CD4-positive, CD25-positive, alpha-beta regulatory T cell (primary cell): ENCODE measurements at regions not wholly inside any gene's neighbourhood (a gene's known extent, or its start where the extent isn't known, plus 50 kb on each side); places are given as distances from the start of the nearest gene placed in this dataset.

Experiments used
- ATAC-seq, 2 donors: fragments of 150-1000 bp; cut with Tn5 transposase; one replicate each; pipeline ENCODE4 v1.10.0; 2021; ENCODE audit warnings: low read depth in 2 of 2, moderate number of reproducible peaks in 2 of 2, moderate library complexity in 1 of 2
- DNase-seq, 3 donors: peaks; one replicate each; pipeline versions ENCODE4 v3.0.0 to v3.0.0-alpha.2; 2012 to 2022; ENCODE audit warnings: mixed read lengths in 1 of 3
- H3K27ac ChIP-seq: one replicate; pipeline ENCODE4 v1.7.0; 2013; ENCODE audit warnings: mild to moderate bottlenecking, low read length; ENCODE audit not compliant: insufficient read depth, poor library complexity, severe bottlenecking
- H3K27me3 ChIP-seq: one replicate; pipeline ENCODE4 v1.7.0; 2013; ENCODE audit warnings: low read length; ENCODE audit not compliant: control insufficient read depth, insufficient read depth
- H3K36me3 ChIP-seq: one replicate; pipeline ENCODE4 v1.7.0; 2013; ENCODE audit warnings: mild to moderate bottlenecking, low read length, moderate library complexity; ENCODE audit not compliant: control insufficient read depth, insufficient read depth
- H3K4me1 ChIP-seq: 2 replicates; pipeline ENCODE4 v1.7.0; 2013; ENCODE audit warnings: mild to moderate bottlenecking, low read length; ENCODE audit not compliant: insufficient read depth, control insufficient read depth, poor library complexity, severe bottlenecking
- H3K4me3 ChIP-seq: one replicate; pipeline ENCODE4 v1.7.0; 2013; ENCODE audit warnings: low read depth, mild to moderate bottlenecking, low read length, moderate library complexity
- H3K9me3 ChIP-seq, 2 experiments: 1 replicate in 1 of 2; 2 replicates in 1 of 2; pipeline ENCODE4 v1.7.0; 2013; ENCODE audit warnings: low read length in 2 of 2, mild to moderate bottlenecking in 1 of 2, moderate library complexity in 1 of 2; ENCODE audit not compliant: control insufficient read depth in 2 of 2
- H3K27ac Mint-ChIP-seq, 3 donors: one replicate each; pipeline ENCODE4 v1.8.0; 2020 to 2022; ENCODE audit warnings: mild to moderate bottlenecking in 3 of 3, mixed read lengths in 3 of 3, moderate library complexity in 2 of 3
- H3K27me3 Mint-ChIP-seq: one replicate; pipeline ENCODE4 v1.8.0; 2022; ENCODE audit warnings: mild to moderate bottlenecking, mixed read lengths
- H3K36me3 Mint-ChIP-seq: one replicate; pipeline ENCODE4 v1.8.0; 2020; ENCODE audit warnings: mixed read lengths
- H3K4me1 Mint-ChIP-seq, 4 donors: one replicate each; pipeline ENCODE4 v1.8.0; 2020 to 2022; ENCODE audit warnings: mixed read lengths in 4 of 4, mild to moderate bottlenecking in 1 of 4
- H3K4me3 Mint-ChIP-seq, 4 donors: one replicate each; pipeline ENCODE4 v1.8.0; 2020 to 2022; ENCODE audit warnings: mild to moderate bottlenecking in 4 of 4, mixed read lengths in 4 of 4, moderate library complexity in 3 of 4
- H3K9me3 Mint-ChIP-seq, 7 donors: one replicate each; pipeline ENCODE4 v1.8.0; 2020 to 2022; ENCODE audit warnings: mixed read lengths in 7 of 7, mild to moderate bottlenecking in 3 of 7, moderate library complexity in 2 of 7

DNA sequence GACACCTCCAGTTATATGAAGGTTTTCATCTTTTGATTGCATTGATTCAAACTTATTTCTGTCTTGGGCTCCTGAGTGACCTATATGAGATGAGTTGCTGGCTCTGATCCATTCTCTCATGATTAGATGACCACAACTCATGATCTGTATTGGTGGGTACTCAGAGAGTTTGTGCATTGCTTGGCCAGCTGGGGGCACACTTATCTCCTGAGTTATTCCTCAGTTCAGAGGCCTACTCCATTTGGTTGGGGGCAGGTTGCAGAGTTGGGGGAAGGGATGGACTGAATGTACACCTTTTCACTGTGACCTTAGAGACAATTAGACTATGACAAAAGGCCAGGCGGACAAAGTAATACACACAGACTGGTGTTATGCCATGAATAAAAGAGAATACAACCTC, 166.2 kb upstream of the SEMA6D start:
- H3K27me3 ChIP-seq = no peaks in the 10 kb centered on the region
- ATAC-seq (no peak), DNase-seq (peak in 1 of 3 donors; percentile 0)
- no peak overlapping the region for H3K4me3 ChIP-seq
- H3K27me3 Mint-ChIP-seq = no peaks in the 10 kb centered on the region
- H3K9me3 ChIP-seq = no peaks in the 10 kb centered on the region
- no peak overlapping the region for H3K4me3 Mint-ChIP-seq
- H3K9me3 Mint-ChIP-seq = peaks cover 0 to 5% (median 0%) of the 10 kb centered on the region in 7 donors
- peaks cover 0 to 2% (median 0%) of the 10 kb centered on the region in 4 donors for H3K4me1 Mint-ChIP-seq
- no peaks in the 10 kb centered on the region for H3K36me3 ChIP-seq
- H3K27ac Mint-ChIP-seq = no peak overlapping the region
- no peaks in the 10 kb centered on the region for H3K4me1 ChIP-seq
- H3K27ac ChIP-seq = no peak overlapping the region
- no peaks in the 10 kb centered on the region for H3K36me3 Mint-ChIP-seq

GRCh38 chr15:47551546-47551945, 165.8 kb upstream of the SEMA6D start:
- no peak for ATAC-seq
- no peaks in the 10 kb centered on the region for H3K27me3 ChIP-seq
- H3K9me3 Mint-ChIP-seq = peaks cover 0 to 4% (median 0%) of the 10 kb centered on the region in 7 donors
- peaks cover 0 to 2% (median 0%) of the 10 kb centered on the region in 4 donors for H3K4me1 Mint-ChIP-seq
- no peaks in the 10 kb centered on the region for H3K27me3 Mint-ChIP-seq
- DNase-seq = no peak
- H3K36me3 Mint-ChIP-seq = no peaks in the 10 kb centered on the region
- H3K36me3 ChIP-seq = no peaks in the 10 kb centered on the region
- H3K4me3 ChIP-seq = no peak overlapping the region
- H3K9me3 ChIP-seq = no peaks in the 10 kb centered on the region
- H3K4me1 ChIP-seq = no peaks in the 10 kb centered on the region
- H3K27ac Mint-ChIP-seq = no peak overlapping the region
- no peak overlapping the region for H3K27ac ChIP-seq
- no peak overlapping the region for H3K4me3 Mint-ChIP-seq

- no peak for ATAC-seq
- no peak overlapping the region for H3K27ac ChIP-seq
- H3K27me3 Mint-ChIP-seq = no peaks in the 10 kb centered on the region
- H3K9me3 Mint-ChIP-seq = peaks cover 0 to 6% (median under 1%) of the 10 kb centered on the region in 7 donors
- no peaks in the 10 kb centered on the region for H3K36me3 ChIP-seq
- no peaks in the 10 kb centered on the region for H3K9me3 ChIP-seq
- no peak overlapping the region for H3K27ac Mint-ChIP-seq
- H3K4me1 ChIP-seq = no peaks in the 10 kb centered on the region
- no peak for DNase-seq
- H3K36me3 Mint-ChIP-seq = no peaks in the 10 kb centered on the region
- H3K4me1 Mint-ChIP-seq = no peaks in the 10 kb centered on the region
- H3K4me3 ChIP-seq = no peak overlapping the region
- no peaks in the 10 kb centered on the region for H3K27me3 ChIP-seq
- no peak overlapping the region for H3K4me3 Mint-ChIP-seq
Measured at GRCh38 chr15:47552978-47553608, 164.2 kb upstream of the SEMA6D start.

GRCh38 chr15:47553947-47554346, 163.4 kb upstream of the SEMA6D start:
- Histone ChIP-seq H3K27ac (no peak overlapping the region), H3K36me3 (no peaks in the 10 kb centered on the region), H3K4me1 (no peaks in the 10 kb centered on the region), H3K4me3 (no peak overlapping the region), H3K9me3 (no peaks in the 10 kb centered on the region), H3K27me3 (no peaks in the 10 kb centered on the region)
- DNase-seq = no peak
- ATAC-seq = no peak
- H3K4me1 Mint-ChIP-seq = no peaks in the 10 kb centered on the region
- peaks cover 4% of the 10 kb centered on the region for H3K27me3 Mint-ChIP-seq
- peaks cover 0 to 9% (median 1%) of the 10 kb centered on the region in 7 donors for H3K9me3 Mint-ChIP-seq
- no peak overlapping the region for H3K4me3 Mint-ChIP-seq
- H3K27ac Mint-ChIP-seq = no peak overlapping the region
- no peaks in the 10 kb centered on the region for H3K36me3 Mint-ChIP-seq

GRCh38 chr15:47561102-47561501, 156.2 kb upstream of the SEMA6D start:
- DNase-seq (no peak), ATAC-seq (no peak)
- H3K27ac ChIP-seq = no peak overlapping the region
- Mint-ChIP-seq H3K4me3 (no peak overlapping the region), H3K36me3 (no peaks in the 10 kb centered on the region), H3K27ac (no peak overlapping the region), H3K9me3 (peaks cover 3 to 17% (median 6%) of the 10 kb centered on the region in 7 donors), H3K4me1 (no peaks in the 10 kb centered on the region), H3K27me3 (peaks cover 4% of the 10 kb centered on the region)
- no peaks in the 10 kb centered on the region for H3K27me3 ChIP-seq
- H3K4me3 ChIP-seq = no peak overlapping the region
- H3K9me3 ChIP-seq = peaks cover 0 to 5% of the 10 kb centered on the region in 2 experiments
- no peaks in the 10 kb centered on the region for H3K36me3 ChIP-seq
- H3K4me1 ChIP-seq = no peaks in the 10 kb centered on the region

DNA sequence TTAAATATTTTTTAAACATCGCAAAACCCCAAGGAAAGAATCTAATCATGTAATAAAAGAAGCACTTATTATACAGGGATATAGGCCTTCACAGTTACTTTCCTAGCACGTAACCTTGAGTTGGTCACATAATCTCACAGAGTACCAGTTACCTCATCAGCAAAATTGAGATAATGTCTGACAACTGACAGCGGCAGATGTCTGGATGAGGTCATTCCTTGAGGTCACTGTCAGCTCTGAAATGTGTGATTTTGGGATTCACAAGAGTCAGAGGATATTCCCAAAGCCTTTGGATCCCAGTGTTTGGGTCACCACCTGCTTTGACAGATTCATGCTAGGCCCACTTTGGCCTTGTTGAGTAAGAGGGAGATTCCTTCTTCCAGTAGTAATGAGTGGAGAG, 151.4 kb upstream of the SEMA6D start:
- Histone ChIP-seq H3K4me3 (no peak overlapping the region), H3K27ac (no peak overlapping the region), H3K36me3 (no peaks in the 10 kb centered on the region), H3K4me1 (no peaks in the 10 kb centered on the region), H3K27me3 (no peaks in the 10 kb centered on the region), H3K9me3 (peaks cover 0 to 5% of the 10 kb centered on the region in 2 experiments)
- H3K9me3 Mint-ChIP-seq = peaks cover 0 to 7% (median 2%) of the 10 kb centered on the region in 7 donors
- no peak overlapping the region for H3K27ac Mint-ChIP-seq
- H3K36me3 Mint-ChIP-seq = no peaks in the 10 kb centered on the region
- H3K4me3 Mint-ChIP-seq = no peak overlapping the region
- no peak for ATAC-seq
- no peaks in the 10 kb centered on the region for H3K4me1 Mint-ChIP-seq
- H3K27me3 Mint-ChIP-seq = no peaks in the 10 kb centered on the region
- no peak for DNase-seq

DNA sequence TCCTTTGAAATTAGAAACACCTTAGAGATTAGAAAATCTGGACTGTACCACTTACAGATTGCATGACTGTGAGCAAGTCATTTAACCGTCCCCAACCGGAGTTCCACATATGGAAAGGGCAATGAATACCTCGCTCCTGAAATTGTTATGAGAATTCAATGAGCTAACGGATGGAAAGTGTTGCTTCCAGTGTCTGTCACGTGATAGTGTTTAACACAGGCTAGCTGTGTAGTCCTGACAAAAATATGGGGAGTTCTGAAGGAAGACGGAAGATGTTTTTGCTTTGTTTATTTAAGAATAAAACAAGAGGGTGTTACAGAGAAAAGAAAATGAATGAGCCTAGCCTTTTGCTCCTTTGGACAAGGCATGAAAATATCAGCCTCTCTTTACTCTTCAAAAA, 150.7 kb upstream of the SEMA6D start:
- Histone ChIP-seq H3K36me3 (no peaks in the 10 kb centered on the region), H3K27me3 (no peaks in the 10 kb centered on the region), H3K4me1 (no peaks in the 10 kb centered on the region), H3K27ac (no peak overlapping the region), H3K4me3 (no peak overlapping the region), H3K9me3 (peaks cover 0 to 3% of the 10 kb centered on the region in 2 experiments)
- ATAC-seq = no peak
- no peaks in the 10 kb centered on the region for H3K36me3 Mint-ChIP-seq
- no peak overlapping the region for H3K4me3 Mint-ChIP-seq
- H3K27ac Mint-ChIP-seq = no peak overlapping the region
- peaks cover 0 to 6% (median 2%) of the 10 kb centered on the region in 7 donors for H3K9me3 Mint-ChIP-seq
- no peaks in the 10 kb centered on the region for H3K27me3 Mint-ChIP-seq
- no peak for DNase-seq
- no peaks in the 10 kb centered on the region for H3K4me1 Mint-ChIP-seq

GRCh38 chr15:47568030-47568429, 149.3 kb upstream of the SEMA6D start:
- H3K4me3 ChIP-seq = no peak overlapping the region
- no peaks in the 10 kb centered on the region for H3K4me1 ChIP-seq
- no peaks in the 10 kb centered on the region for H3K36me3 ChIP-seq
- H3K4me1 Mint-ChIP-seq = no peaks in the 10 kb centered on the region
- no peak for ATAC-seq
- H3K9me3 Mint-ChIP-seq = peaks cover 0 to 6% (median 2%) of the 10 kb centered on the region in 7 donors
- H3K36me3 Mint-ChIP-seq = no peaks in the 10 kb centered on the region
- H3K9me3 ChIP-seq = peaks cover 0 to 3% of the 10 kb centered on the region in 2 experiments
- H3K27ac ChIP-seq = no peak overlapping the region
- no peak overlapping the region for H3K27ac Mint-ChIP-seq
- no peak overlapping the region for H3K4me3 Mint-ChIP-seq
- H3K27me3 ChIP-seq = no peaks in the 10 kb centered on the region
- DNase-seq = no peak
- H3K27me3 Mint-ChIP-seq = no peaks in the 10 kb centered on the region
